T-helper 2 cell (primary cell): ENCODE measurements at regions not wholly inside any gene's neighbourhood (a gene's known extent, or its start where the extent isn't known, plus 50 kb on each side); places are given as distances from the start of the nearest gene placed in this dataset.

Experiments
- DNase-seq, 5 experiments: peaks; one replicate each; pipeline versions ENCODE4 v3.0.0 to v3.0.0-alpha.2; 2012 to 2022

- DNase-seq = no peak
Measured at GRCh38 chr21:32216293-32216692, 62.6 kb downstream of the MIS18A start.

- DNase-seq = no peak
Measured at GRCh38 chr21:32215306-32215685, 63.6 kb downstream of the MIS18A start.

DNA sequence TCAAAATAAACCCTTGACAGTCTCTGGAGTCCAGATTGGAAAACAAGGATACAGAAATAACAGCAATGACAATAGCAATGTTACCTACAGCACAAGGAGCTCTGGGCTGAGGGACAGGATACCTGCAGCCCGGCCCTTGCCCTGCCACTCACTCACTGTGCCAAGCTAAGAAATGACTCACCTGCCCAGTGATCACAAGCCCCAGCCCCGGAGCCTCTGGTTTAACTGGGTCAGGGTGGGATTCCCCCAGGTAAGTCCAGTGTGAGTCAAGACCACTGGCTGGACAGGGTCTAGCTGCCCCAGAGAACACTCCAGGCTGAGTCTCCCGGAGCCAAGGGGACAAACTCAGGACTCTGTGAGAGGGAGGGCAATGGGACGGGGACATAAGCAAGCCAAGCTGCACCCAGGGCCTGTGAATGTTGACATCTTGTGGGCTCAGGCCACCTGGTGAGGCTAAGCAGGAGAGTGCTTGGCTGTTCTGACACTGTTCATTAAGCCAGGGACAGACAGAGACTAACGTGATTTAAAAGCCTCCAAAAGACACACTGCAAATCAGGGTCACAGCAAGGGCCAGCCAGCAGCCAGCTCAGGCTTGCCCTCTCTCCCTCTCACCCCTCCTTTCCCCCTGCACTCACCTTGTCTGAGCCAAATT is 64.1 kb downstream of the MIS18A start:
- DNase-seq = no peak

- no peak for DNase-seq
Measured at GRCh38 chr21:32212116-32212515, 66.7 kb downstream of the MIS18A start.

- DNase-seq = no peak
Measured at GRCh38 chr21:32211306-32211705, 67.5 kb downstream of the MIS18A start.

- DNase-seq = no peak
Measured at GRCh38 chr21:32209580-32209979, 69.3 kb downstream of the MIS18A start.

DNA sequence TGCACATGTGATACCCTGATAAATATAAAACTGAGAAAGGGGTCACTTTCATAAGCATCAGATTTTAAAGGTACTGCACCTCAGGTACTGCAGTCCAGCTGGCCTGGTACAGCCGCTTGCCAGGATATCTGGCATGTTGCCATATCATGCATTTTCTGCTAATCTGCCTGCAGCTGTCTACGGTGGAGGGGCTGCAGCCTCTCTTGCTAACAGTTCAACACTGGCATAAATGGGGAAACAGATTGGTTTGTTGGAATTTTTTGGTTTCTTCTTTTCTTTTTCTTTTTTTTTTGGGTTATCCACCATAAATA is 71.5 kb downstream of the MIS18A start:
- DNase-seq = no peak

GRCh38 chr21:32206631-32207405 is 72.0 kb downstream of the MIS18A start:
- no peak for DNase-seq

DNA sequence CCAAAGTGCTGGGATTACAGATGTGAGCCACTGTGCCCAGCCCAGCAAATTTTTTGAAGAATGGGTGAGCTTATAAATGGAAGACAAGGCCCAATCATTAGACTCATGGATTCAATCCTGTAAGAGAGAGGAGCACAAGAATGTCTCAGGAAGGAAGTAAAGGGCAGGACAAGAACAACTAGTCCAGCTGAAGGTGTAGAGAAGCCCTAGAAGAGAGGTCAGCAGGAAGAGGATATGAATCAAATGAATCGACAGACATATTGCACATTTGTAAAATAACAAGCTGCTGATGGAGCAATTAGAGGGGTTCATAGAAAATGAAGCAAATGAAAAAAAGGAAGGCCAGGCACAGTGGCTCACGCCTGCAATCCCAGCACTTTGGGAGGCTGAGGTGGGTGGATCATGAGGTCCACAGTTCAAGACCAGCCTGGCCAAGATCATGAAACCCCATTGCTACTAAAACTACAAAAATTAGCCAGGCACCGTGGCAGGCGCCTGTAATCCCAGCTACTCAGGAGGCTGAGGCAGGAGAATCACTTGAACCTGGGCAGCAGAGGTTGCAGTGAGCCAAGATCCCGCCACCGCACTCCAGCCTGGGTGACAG is 74.9 kb downstream of the MIS18A start:
- no peak for DNase-seq

GRCh38 chr21:32200029-32200428 is 78.8 kb downstream of the MIS18A start:
- DNase-seq = no peak

- DNase-seq = no peak
Measured at GRCh38 chr21:32198384-32198783, 80.5 kb downstream of the MIS18A start.

- no peak for DNase-seq
Measured at GRCh38 chr21:32197896-32198295, 81.0 kb downstream of the MIS18A start.

DNA sequence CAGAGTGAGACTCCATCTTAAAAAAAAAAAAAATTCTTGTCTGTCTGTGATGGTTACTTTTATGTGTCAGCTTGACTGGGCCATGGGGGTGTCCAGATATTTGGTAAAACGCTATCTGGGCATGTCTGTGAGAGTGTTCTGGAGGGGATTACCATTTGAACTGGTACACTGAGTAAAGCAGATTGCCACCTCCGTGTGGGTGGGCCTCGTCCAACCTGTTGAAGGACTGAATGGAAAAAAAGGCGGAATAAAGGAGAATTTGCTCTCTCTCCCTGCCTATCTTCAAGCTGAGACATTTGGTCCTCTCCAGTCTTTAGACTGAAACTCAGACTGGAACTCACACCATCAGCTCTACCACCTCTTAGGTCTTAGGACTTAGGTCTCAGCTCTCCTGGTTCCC is 82.8 kb downstream of the MIS18A start:
- no peak for DNase-seq

DNA sequence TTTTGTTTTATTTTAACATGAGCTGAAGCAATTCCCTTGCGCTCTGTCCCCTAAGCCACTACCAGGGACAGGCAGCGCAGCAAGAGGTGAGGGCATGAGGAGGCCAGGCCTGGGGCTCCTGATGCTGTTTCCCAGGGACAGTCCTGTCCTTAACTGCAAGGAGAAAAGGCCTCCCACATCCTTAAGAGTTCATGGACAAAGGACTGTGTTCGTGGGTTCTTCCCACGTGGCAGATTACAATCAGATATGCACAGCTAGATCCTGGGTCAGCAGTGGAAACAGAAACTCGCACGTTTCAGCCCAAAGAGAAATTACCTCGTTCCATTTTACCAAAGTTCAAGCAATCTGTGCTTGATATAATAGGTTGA is 85.8 kb downstream of the MIS18A start:
- DNase-seq = no peak

- DNase-seq = no peak
Measured at GRCh38 chr21:32192291-32193097, 86.4 kb downstream of the MIS18A start.

GRCh38 chr21:32190493-32191144 is 88.2 kb downstream of the MIS18A start:
- no peak for DNase-seq

DNA sequence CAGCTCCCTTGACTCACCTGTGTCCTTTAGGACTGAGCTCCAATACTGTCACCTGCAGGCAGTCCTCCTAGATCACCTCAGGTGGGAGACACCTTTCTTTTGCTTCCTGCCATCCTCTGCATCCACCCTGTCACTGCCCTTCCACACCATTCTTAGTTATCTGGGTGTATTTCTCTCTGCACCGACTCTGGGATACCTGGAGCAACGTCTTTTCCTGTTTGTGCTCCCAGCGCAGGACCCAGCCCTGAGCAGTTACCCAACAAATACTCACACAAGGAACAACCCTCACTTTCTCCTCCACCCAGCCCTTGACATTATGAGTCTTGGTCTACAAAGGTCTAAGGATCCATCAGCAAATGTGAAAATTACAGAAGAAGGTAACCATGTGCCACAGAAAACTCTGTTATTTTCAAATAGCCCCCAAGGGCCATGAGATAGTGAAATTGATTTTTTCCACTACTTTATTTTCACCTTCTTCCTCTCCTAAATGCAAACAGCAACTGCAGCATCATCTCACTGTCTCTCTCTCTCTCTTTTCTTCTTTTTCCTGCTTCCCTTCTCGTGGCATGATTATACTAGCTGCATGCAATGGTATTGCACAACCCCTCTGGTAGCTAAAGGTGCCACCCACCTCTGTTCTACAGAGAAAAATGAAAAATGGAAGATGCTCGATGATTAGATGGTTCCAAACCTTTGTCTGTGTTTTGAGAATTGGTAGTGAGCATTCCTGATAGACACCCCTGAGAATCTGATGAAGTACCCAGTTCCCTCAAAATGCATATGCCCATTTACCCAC is 89.0 kb downstream of the MIS18A start:
- no peak for DNase-seq

DNA sequence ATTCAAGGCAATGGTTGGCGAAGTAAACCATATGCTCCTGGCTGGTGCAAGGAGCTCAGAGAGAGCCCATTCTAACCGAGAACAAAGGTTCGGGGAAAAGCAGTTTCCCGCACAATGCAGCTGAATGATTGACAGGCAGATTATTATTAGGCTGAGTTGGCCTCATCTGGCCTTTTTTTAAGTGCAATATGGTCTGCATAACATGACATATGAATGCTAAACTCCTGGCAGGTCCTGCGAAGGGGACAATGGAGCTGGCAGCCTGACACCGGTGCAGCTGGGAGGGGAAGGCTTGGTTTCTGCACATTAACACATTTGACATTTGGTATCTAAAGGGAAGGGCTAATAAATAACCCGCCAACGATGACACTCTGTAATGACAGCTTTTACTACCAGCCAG is 92.0 kb downstream of the MIS18A start:
- DNase-seq = no peak

DNA sequence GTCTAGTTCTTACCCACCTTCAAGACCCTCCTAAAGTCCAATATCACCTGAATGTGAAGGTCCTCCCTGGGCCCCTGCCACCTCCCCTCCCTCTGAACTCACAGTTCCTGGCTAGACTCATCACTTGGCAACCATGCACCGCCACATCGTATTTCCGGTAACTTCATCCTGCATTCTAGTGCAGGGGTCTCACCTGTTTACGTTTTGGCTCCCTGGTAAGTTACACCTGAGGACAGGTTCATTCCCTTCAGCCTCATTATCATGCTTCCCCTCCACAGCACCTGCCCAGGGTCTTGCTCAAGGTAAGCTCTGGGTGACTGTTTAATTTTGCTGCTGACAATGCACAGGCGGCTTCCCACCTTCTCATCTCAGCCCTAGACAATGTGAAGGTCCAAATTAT is 93.1 kb downstream of the MIS18A start:
- DNase-seq = no peak

GRCh38 chr21:32185103-32185502 is 93.7 kb downstream of the MIS18A start:
- DNase-seq = no peak

DNA sequence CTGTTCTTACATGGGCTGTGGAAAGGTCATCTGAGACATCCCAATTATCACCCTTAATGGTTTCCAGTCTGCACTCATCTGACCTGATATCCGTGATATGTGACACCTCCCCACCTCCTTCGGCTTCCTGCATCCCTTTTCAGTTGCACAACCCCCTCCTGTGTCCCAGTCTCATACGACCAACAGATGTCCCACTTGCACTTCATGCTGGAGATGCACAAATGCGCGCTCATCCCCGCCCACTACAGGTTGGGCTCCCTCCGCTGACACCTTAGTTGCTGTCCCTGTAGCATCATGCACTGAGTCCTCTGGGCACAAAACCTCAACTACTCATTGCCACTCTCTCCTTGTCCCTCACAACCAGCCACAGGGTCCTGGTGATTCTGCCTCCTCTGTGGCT is 94.4 kb downstream of the MIS18A start:
- DNase-seq = no peak

GRCh38 chr21:32184065-32184464 is 94.8 kb downstream of the MIS18A start:
- DNase-seq = no peak
